ENCODE measurements at regions not wholly inside any gene's neighbourhood (a gene's known extent, or its start where the extent isn't known, plus 50 kb on each side); places are given as distances from the start of the nearest gene placed in this dataset.
"Not testable (repeated sequence)": the region's sequence is repeated elsewhere in the genome, so short reads cannot be mapped to it uniquely, and the experiment has no call there.

DNA sequence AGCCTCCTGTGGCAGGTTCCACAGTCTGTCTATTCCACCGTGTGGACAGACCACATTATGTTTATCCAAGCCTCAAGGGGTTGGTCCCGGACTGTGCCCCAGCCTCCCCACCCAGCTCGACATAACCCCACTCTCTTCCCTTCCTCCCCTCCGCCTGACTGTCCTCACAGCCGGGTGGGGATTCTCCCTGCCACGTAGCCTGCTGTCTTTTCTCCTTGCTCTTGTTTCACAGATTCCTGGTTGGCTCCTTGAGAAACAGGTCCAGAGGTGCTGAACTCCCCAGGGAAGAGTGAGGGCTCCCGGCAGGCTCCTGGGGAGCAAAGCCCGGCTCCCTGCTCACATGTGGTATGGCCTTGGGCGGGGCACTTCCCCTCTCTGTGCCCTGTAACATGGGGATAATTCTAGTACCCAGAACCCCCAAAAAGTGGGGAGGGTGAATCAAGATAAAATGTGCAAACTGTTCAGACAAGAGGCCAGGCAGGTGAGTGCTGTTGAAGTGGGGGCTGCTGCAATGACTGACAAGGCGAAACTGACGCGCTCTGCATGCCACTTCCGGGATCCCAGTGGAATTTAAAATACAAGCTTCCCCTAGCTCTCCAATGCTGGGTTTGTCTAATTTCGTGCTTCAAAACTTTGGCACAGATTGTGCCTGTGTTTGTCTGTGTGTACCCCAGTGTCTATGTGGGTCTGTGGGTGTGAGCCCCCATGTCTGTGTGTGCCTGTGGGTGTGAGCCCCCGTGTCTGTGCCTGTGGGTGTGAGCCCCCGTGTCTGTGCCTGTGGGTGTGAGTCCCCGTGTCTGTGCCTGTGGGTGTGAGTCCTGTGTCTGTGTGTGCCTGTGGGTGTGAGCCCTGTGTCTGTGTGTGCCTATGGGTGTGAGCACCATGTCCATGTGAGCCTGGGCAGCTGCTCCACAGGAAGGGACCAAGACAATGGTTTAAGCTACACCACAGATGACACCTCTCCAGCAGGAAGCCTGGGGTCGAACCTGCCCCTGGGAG, 160.6 kb upstream of the IQSEC1 start:
- H3K27ac ChIP-seq = no peak overlapping the region
- H3K9ac ChIP-seq = no peak overlapping the region
- no peaks in the 10 kb centered on the region for H3K36me3 ChIP-seq (ENCODE audit: control insufficient read depth, insufficient read depth, low read length)
- no peaks in the 10 kb centered on the region for H3K27me3 ChIP-seq (ENCODE audit: control insufficient read depth, insufficient read depth, low read length)
- TF ChIP-seq, protein P1, sequence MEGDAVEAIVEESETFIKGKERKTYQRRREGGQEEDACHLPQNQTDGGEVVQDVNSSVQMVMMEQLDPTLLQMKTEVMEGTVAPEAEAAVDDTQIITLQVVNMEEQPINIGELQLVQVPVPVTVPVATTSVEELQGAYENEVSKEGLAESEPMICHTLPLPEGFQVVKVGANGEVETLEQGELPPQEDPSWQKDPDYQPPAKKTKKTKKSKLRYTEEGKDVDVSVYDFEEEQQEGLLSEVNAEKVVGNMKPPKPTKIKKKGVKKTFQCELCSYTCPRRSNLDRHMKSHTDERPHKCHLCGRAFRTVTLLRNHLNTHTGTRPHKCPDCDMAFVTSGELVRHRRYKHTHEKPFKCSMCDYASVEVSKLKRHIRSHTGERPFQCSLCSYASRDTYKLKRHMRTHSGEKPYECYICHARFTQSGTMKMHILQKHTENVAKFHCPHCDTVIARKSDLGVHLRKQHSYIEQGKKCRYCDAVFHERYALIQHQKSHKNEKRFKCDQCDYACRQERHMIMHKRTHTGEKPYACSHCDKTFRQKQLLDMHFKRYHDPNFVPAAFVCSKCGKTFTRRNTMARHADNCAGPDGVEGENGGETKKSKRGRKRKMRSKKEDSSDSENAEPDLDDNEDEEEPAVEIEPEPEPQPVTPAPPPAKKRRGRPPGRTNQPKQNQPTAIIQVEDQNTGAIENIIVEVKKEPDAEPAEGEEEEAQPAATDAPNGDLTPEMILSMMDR (IDR thresholded peaks at IDR 0.05) = no peak
- H3K79me2 ChIP-seq = no peaks in the 10 kb centered on the region
- H3K4me1 ChIP-seq = no peaks in the 10 kb centered on the region
- no peak overlapping the region for H3K4me2 ChIP-seq (ENCODE audit: low read length)
- H2AFZ ChIP-seq = no peak overlapping the region
- H3K4me3 ChIP-seq (ENCODE audit: low read depth, low read length) = no peak overlapping the region
- no peaks in the 10 kb centered on the region for H3K9me3 ChIP-seq (ENCODE audit: control insufficient read depth, low read length)

DNA sequence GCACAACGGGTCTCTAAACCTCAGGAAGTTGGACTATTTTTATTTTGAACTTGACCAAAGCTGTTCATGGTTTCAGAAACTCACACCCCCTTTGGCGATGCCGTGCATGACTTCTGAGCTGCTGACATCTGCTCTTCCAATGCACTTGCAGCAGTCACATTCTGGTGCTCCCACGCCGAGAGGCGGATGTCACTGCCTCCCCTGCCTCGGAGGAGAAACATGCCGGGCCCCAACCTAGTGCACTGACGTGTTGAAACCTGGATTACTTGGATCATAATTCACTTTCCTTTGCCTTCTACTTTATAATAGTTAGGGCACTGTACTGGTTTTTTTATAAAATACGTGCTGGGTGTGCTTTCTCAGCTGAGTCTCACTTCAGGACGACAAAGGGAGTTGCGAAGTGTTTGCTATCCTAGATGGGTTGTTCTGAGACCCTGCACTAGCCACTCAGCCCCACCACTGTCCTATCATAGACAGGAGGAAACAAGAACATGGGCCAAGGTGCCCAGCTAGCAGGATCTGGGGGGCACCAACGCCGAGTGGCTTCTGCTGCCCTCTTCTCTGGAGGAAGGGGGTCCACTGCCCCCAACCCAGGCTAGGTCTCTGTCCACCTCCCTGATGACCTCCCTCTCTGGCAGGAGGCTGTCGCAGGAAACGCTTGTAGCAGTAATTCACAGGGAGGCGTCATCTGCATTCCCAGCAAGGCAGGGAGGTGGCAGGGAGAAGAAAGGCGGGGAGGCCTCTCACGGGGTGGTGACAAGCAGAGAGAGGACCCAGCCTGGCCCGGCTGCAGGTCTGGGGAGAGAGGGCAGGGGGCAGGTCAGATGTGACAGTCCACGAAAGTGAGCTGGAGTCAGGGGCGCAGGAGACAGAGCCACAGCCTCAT, 158.8 kb upstream of the IQSEC1 start:
- Histone ChIP-seq H2AFZ (no peak overlapping the region), H3K9me3 (ENCODE audit: control insufficient read depth, low read length) (no peaks in the 10 kb centered on the region), H3K4me3 (ENCODE audit: low read depth, low read length) (no peak overlapping the region), H3K4me2 (ENCODE audit: low read length) (no peak overlapping the region), H3K27me3 (ENCODE audit: control insufficient read depth, insufficient read depth, low read length) (no peaks in the 10 kb centered on the region), H3K36me3 (ENCODE audit: control insufficient read depth, insufficient read depth, low read length) (no peaks in the 10 kb centered on the region), H3K4me1 (no peaks in the 10 kb centered on the region), H3K27ac (no peak overlapping the region), H3K9ac (no peak overlapping the region), H3K79me2 (no peaks in the 10 kb centered on the region)
- TF ChIP-seq, protein P1 (IDR thresholded peaks at IDR 0.05) = no peak

DNA sequence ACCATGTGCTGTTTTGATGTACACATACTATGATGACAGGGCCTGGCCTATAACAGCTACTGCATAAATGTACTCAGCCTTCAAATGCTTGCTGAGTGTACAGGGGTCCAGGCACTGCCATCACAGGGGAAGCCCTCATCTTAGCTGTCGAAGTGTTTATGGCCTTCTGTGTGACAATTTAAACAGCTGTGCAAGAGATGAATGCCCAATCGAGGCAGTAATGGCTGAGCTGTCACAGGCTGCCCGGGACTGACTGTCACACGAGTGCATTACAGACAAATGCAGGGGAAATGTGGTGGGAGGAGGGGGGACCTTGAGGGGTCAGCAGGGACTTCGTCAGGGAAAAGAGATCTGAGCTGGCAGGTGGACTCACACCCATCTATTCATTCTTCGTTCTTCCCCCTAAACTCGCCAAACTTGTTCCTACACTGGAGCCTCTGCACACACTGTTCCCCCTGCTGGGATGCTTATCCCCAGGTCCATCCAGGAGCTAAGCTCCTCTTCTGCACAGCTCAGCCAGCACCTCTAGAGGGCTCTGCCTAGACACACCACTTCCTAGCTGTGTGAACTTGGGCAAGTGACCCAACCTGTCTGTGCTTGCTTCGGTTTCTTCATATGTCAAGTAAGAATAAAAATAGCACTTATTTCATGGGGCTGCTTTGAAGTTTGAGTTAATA, 156.2 kb upstream of the IQSEC1 start:
- no peaks in the 10 kb centered on the region for H3K27me3 ChIP-seq (ENCODE audit: control insufficient read depth, insufficient read depth, low read length)
- H3K9me3 ChIP-seq (ENCODE audit: control insufficient read depth, low read length) = no peaks in the 10 kb centered on the region
- H3K9ac ChIP-seq = no peak overlapping the region
- TF ChIP-seq, protein P1 (IDR thresholded peaks at IDR 0.05) = no peak
- no peak overlapping the region for H3K4me3 ChIP-seq (ENCODE audit: low read depth, low read length)
- no peak overlapping the region for H3K4me2 ChIP-seq (ENCODE audit: low read length)
- no peaks in the 10 kb centered on the region for H3K79me2 ChIP-seq
- no peak overlapping the region for H3K27ac ChIP-seq
- no peak overlapping the region for H2AFZ ChIP-seq
- H3K36me3 ChIP-seq (ENCODE audit: control insufficient read depth, insufficient read depth, low read length) = no peaks in the 10 kb centered on the region
- H3K4me1 ChIP-seq = no peaks in the 10 kb centered on the region

DNA sequence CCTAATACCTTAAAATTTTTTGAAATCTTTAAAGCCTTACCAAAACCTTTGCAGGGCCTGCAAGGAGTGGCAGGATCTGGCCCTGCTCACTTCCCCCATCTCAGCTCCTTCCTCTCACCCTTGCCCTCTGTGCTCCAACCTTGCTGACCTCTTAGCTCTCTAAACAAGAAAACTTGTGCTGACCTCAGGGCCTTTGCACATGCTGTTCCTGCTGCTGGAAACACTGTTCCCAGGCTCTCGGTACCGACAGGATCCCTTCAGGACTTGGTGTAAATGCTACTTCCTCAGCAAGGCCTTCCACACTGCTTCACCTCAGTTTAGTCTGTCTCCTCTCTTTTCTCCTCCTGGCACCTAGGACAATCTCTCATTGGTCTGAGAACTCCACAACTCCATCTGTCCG, 155.4 kb upstream of the IQSEC1 start:
- Histone ChIP-seq H3K4me2 (ENCODE audit: low read length) (no peak overlapping the region), H2AFZ (no peak overlapping the region), H3K4me1 (no peaks in the 10 kb centered on the region), H3K9ac (no peak overlapping the region), H3K27ac (no peak overlapping the region), H3K4me3 (ENCODE audit: low read depth, low read length) (no peak overlapping the region), H3K9me3 (ENCODE audit: control insufficient read depth, low read length) (no peaks in the 10 kb centered on the region), H3K27me3 (ENCODE audit: control insufficient read depth, insufficient read depth, low read length) (no peaks in the 10 kb centered on the region), H3K79me2 (no peaks in the 10 kb centered on the region), H3K36me3 (ENCODE audit: control insufficient read depth, insufficient read depth, low read length) (no peaks in the 10 kb centered on the region)
- TF ChIP-seq, protein P1 (IDR thresholded peaks at IDR 0.05) = no peak

DNA sequence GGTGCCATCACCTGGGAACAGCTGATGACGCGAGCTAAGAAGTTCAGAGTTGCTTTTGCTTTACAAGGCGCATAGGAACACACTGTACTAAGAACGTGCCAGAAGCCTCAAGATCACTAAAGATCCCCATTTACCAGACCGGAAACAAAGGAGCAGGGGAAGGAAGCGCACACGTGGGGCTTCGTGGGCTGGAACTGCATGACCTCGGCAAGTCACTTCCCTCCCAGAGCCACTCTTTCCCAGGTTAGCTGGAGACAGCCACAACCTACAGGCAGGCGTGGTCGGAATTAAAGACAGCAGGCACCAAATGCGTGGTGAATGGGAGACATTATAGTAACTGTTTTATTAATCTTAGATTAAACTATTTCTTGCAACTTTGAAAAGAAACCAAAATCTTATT, 154.9 kb upstream of the IQSEC1 start:
- H3K79me2 ChIP-seq; H3K27me3 ChIP-seq (ENCODE audit: control insufficient read depth, insufficient read depth, low read length); H3K4me3 ChIP-seq (ENCODE audit: low read depth, low read length); H3K9me3 ChIP-seq (ENCODE audit: control insufficient read depth, low read length); H3K27ac ChIP-seq; H3K4me2 ChIP-seq (ENCODE audit: low read length); H3K36me3 ChIP-seq (ENCODE audit: control insufficient read depth, insufficient read depth, low read length); H3K4me1 ChIP-seq; H2AFZ ChIP-seq; H3K9ac ChIP-seq: not testable (repeated sequence)

Measured in parathyroid adenoma (tissue), 2 donors.